HepG2 (cell line): ENCODE measurements at regions not wholly inside any gene's neighbourhood (a gene's known extent, or its start where the extent isn't known, plus 50 kb on each side); places are given as distances from the start of the nearest gene placed in this dataset.

ENCODE experiments used
- ATAC-seq: fragments of 200-7000 bp; cut with Tn5 transposase; 3 replicates; pipeline ENCODE4 v1.9.1; 2020; ENCODE audit warnings: mild to moderate bottlenecking, moderate library complexity
- BruUV-seq: library from RNA; stranded (reverse); fragments of 400-500 nt; replicated peaks from 2 replicates; lab custom pipeline; 2021; lab: Mats Ljungman, UMichigan
- CTCF ChIA-PET: fragments of 300-600 bp; formaldehyde crosslinking; extraction: SDS; loops from one replicate; lab custom pipeline; 2021; ENCODE audit warnings: low total read pairs, inconsistent platforms, low intra/inter-chr PET ratio; lab: Yijun Ruan, JAX
- POLR2A ChIA-PET: fragments of 350-600 bp; sonication (Branson Sonifier 250); formaldehyde crosslinking; loops from one replicate; lab custom pipeline; 2020; ENCODE audit warnings: antibody characterized with exemption, inconsistent platforms; lab: Yijun Ruan, JAX
- DNase-seq: peaks from one replicate; pipeline ENCODE4 v3.0.0-alpha.2; 2015; ENCODE audit warnings: low spot score
- FAIRE-seq: peaks from 3 replicates; lab custom pipeline; 2011; peaks lifted over from hg19 to GRCh38; lab: Jason Lieb, UNC
- H2AFZ ChIP-seq: one replicate; pipeline ENCODE4 v1.6.1; 2011; ENCODE audit warnings: low read length, inconsistent platforms
- H3K27ac ChIP-seq: fragments of 300-600 bp; 3 replicates; pipeline ENCODE4 v1.8.0; 2011; ENCODE audit warnings: mixed run types, mild to moderate bottlenecking, mixed read lengths, low read length, inconsistent platforms; ENCODE audit not compliant: insufficient read depth; ENCODE audit errors: extremely low read length
- H3K27me3 ChIP-seq, 2 experiments: fragments of 200-600 bp in 1 of 2; 2 replicates in 1 of 2; 3 replicates in 1 of 2; pipeline versions ENCODE4 v1.6.0 to v1.8.0; 2011; ENCODE audit warnings: low read length in 2 of 2, mild to moderate bottlenecking in 2 of 2, moderate library complexity in 2 of 2, inconsistent platforms in 1 of 2; ENCODE audit not compliant: insufficient read depth in 2 of 2, control insufficient read depth in 1 of 2
- H3K36me3 ChIP-seq, 2 experiments: fragments of 200-600 bp in 1 of 2; replicated peaks in 1 of 2; 2 replicates in 1 of 2; 3 replicates in 1 of 2; pipeline versions ENCODE4 v1.5.1 to v1.8.0; 2011; ENCODE audit warnings: low read length in 2 of 2, inconsistent platforms in 1 of 2; ENCODE audit not compliant: insufficient read depth in 2 of 2, control insufficient read depth in 1 of 2
- H3K4me1 ChIP-seq: 2 replicates; pipeline ENCODE4 v1.5.1; 2012; ENCODE audit warnings: low read length, inconsistent platforms; ENCODE audit not compliant: insufficient read depth
- H3K4me2 ChIP-seq: 2 replicates; pipeline ENCODE4 v1.6.0; 2011; ENCODE audit warnings: low read depth, low read length, inconsistent platforms
- H3K4me3 ChIP-seq, 3 experiments: fragments of 200-600 bp in 1 of 3; sonication (generic), shearing (Covaris generic) in 1 of 3; replicated peaks in 1 of 3; 2 replicates each; pipeline ENCODE4 v1.5.1; 2011 to 2016; ENCODE audit warnings: low read length in 3 of 3, inconsistent platforms in 2 of 3, low read depth in 2 of 3, mild to moderate bottlenecking in 2 of 3, control low read depth in 1 of 3, mixed read lengths in 1 of 3; ENCODE audit not compliant: insufficient read depth in 1 of 3
- H3K79me2 ChIP-seq: one replicate; pipeline ENCODE4 v1.6.1; 2011; ENCODE audit warnings: low read length, inconsistent platforms; ENCODE audit not compliant: insufficient read depth
- H3K9ac ChIP-seq: 2 replicates; pipeline ENCODE4 v1.6.0; 2011; ENCODE audit warnings: mild to moderate bottlenecking, low read depth, low read length, inconsistent platforms; ENCODE audit not compliant: insufficient read depth
- H3K9me3 ChIP-seq: 2 replicates; pipeline ENCODE4 v1.5.1; 2012; ENCODE audit warnings: mild to moderate bottlenecking, low read length
- H4K20me1 ChIP-seq: 2 replicates; pipeline ENCODE4 v1.6.0; 2011; ENCODE audit warnings: inconsistent platforms, mild to moderate bottlenecking, low read length, moderate library complexity; ENCODE audit not compliant: insufficient read depth
- BCL6 ChIP-seq: IDR thresholded peaks from 2 replicates; pipeline ENCODE4 v1.6.1; 2016; ENCODE audit warnings: missing genetic modification reagents, missing compliant biosample characterization
- CCDC6 ChIP-seq: sonication (generic); formaldehyde crosslinking; IDR thresholded peaks from 2 replicates; pipeline ENCODE4 v1.8.1; 2022; ENCODE audit warnings: mild to moderate bottlenecking, missing genetic modification reagents, moderate library complexity
- GATA4 ChIP-seq: sonication (generic); IDR thresholded peaks from 2 replicates; pipeline ENCODE4 v1.6.1; 2016; ENCODE audit warnings: antibody characterized with exemption, low read depth, borderline replicate concordance
- LRRFIP1 ChIP-seq: sonication (generic); formaldehyde crosslinking; conservative IDR thresholded peaks from 2 replicates; pipeline ENCODE4 v1.4.0; 2020; ENCODE audit warnings: missing genetic modification reagents
- POLR2A ChIP-seq, 2 experiments: IDR thresholded peaks; 2 replicates each; pipeline ENCODE4 v1.6.1; 2011; ENCODE audit warnings: low read depth in 2 of 2, low read length in 2 of 2, mild to moderate bottlenecking in 1 of 2, moderate library complexity in 1 of 2; ENCODE audit not compliant: insufficient read depth in 1 of 2
- RBAK ChIP-seq: sonication (generic); formaldehyde crosslinking; IDR thresholded peaks from 2 replicates; pipeline ENCODE4 v1.5.1; 2020; ENCODE audit warnings: mild to moderate bottlenecking, missing genetic modification reagents
- ZBTB38 ChIP-seq: sonication (generic); formaldehyde crosslinking; IDR thresholded peaks from 2 replicates; pipeline ENCODE4 v1.5.1; 2020; ENCODE audit warnings: mild to moderate bottlenecking, missing genetic modification reagents
- ZBTB7B ChIP-seq: sonication (generic); formaldehyde crosslinking; IDR thresholded peaks from 2 replicates; pipeline ENCODE4 v1.4.0; 2020; ENCODE audit warnings: missing genetic modification reagents
- ZFP36L2 ChIP-seq: sonication (generic); formaldehyde crosslinking; IDR thresholded peaks from 2 replicates; pipeline ENCODE4 v1.4.0; 2020; ENCODE audit warnings: missing genetic modification reagents
- ZNF235 ChIP-seq: sonication (generic); formaldehyde crosslinking; IDR thresholded peaks from 2 replicates; pipeline ENCODE4 v1.8.1; 2023; ENCODE audit warnings: mild to moderate bottlenecking, missing genetic modification reagents, borderline replicate concordance
- ZNF672 ChIP-seq: sonication (generic); formaldehyde crosslinking; IDR thresholded peaks from 2 replicates; pipeline ENCODE4 v1.8.1; 2022; ENCODE audit warnings: missing genetic modification reagents
- ZNF674 ChIP-seq: sonication (generic); formaldehyde crosslinking; IDR thresholded peaks from 2 replicates; pipeline ENCODE4 v1.5.0; 2020; ENCODE audit warnings: low read depth, mild to moderate bottlenecking, missing genetic modification reagents
- WGBS: methylation state at CpG from one replicate; pipeline ENCODE4 v1.1.6; 2017; ENCODE audit warnings: low lambda C conversion rate; 5-methylcytosine and 5-hydroxymethylcytosine counted together
- in situ Hi-C: cut with HindIII; loops from 2 replicates; pipeline ENCODE4 v1.10.0; 2017; ENCODE audit warnings: low pct_unique_long_range_greater_than_20kb; ENCODE audit not compliant: extremely low pct_ligation_motif_present
- intact Hi-C: fragments of 100-400 bp; cut with micrococcal nuclease; formaldehyde crosslinking; loops from one replicate; pipeline ENCODE4 v1.10.0; 2022; ENCODE audit not compliant: unreplicated experiment
- TF ChIP-seq, protein P1 (sequence below): IDR thresholded peaks from 2 replicates; pipeline ENCODE4 v1.6.1; 2016; ENCODE audit warnings: low read depth, control low read depth
- TF ChIP-seq, protein P2 (sequence below): sonication (generic); formaldehyde crosslinking; IDR thresholded peaks from 2 replicates; pipeline ENCODE4 v1.8.0; 2022; ENCODE audit warnings: mild to moderate bottlenecking, missing genetic modification reagents, moderate library complexity
- TF ChIP-seq, protein P3 (sequence below): IDR thresholded peaks from 2 replicates; pipeline ENCODE4 v1.6.1; 2016; ENCODE audit warnings: missing biosample characterization, missing genetic modification reagents, low read depth
- TF ChIP-seq, protein P4 (sequence below): sonication (generic); formaldehyde crosslinking; IDR thresholded peaks from 2 replicates; pipeline ENCODE4 v1.4.0; 2020; ENCODE audit warnings: missing genetic modification reagents

DNA sequence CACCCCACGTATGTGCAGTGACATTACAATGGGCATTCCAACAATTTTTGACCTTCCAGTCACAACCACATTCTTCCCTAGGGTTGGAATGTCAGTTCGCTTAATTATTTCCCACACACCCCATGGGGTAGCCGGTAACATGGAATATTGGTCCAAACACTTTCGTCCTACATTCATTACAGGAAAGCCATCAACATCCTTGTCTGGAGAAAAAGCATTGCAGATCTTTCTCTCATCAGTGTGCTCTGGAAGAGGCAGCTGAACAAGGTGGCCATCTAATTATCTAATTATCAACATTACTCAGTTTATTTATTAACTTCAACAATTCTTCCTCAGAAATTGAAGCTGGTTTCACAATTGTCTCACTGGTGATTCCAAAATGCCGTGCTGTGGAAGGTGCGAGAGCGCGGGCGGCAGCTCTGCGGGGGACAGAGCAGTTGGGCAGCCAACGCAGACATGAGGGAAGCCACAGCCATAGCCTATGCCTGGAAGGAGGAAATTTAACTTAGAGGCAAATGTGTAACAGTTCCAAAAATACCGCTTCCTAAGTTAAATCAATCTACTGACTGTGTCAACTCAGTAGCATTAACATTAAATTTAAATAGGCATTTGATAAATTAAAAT is 1158.9 kb upstream of the EPHA6 start (continued):
- TF ChIP-seq CCDC6 (CRISPR knock-in tag) = no peak
- TF ChIP-seq, protein P1, sequence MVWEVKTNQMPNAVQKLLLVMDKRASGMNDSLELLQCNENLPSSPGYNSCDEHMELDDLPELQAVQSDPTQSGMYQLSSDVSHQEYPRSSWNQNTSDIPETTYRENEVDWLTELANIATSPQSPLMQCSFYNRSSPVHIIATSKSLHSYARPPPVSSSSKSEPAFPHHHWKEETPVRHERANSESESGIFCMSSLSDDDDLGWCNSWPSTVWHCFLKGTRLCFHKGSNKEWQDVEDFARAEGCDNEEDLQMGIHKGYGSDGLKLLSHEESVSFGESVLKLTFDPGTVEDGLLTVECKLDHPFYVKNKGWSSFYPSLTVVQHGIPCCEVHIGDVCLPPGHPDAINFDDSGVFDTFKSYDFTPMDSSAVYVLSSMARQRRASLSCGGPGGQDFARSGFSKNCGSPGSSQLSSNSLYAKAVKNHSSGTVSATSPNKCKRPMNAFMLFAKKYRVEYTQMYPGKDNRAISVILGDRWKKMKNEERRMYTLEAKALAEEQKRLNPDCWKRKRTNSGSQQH = no peak

DNA sequence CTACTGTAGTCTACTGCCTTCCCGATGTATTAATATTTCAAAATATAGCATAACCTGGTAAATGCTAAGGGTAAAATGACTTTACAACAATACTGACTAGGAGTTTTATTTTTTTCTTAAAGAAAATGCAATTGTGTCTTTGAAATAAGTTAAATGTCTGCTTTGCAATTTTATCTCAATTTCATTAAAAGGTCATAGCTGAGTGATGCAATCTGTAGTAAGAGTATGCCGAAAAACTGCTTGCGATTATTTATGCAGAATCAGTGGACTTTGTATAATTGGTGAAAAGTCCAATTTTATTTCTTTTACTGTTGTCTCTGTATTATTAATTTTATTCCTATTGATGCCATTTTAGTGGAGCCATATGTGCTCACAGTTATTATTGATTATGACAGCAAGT is 1143.6 kb upstream of the EPHA6 start:
- ATAC-seq (no peak), DNase-seq (no peak), FAIRE-seq (no peak)
- no peak overlapping the region for H3K4me2 ChIP-seq
- H3K4me3 ChIP-seq = no peak overlapping the region
- no peaks in the 10 kb centered on the region for H3K79me2 ChIP-seq
- H3K27me3 ChIP-seq = no peaks in the 10 kb centered on the region
- H3K9ac ChIP-seq = no peak overlapping the region
- no peaks in the 10 kb centered on the region for H3K9me3 ChIP-seq
- WGBS = 40% methylated on average over 3 of the region's 3 CpGs
- no peaks in the 10 kb centered on the region for H3K36me3 ChIP-seq
- BruUV-seq = no TSS peak
- H4K20me1 ChIP-seq = no peaks in the 10 kb centered on the region
- no peak overlapping the region for H3K27ac ChIP-seq
- no peaks in the 10 kb centered on the region for H3K4me1 ChIP-seq
- POLR2A ChIA-PET = no interaction called here
- in situ Hi-C loops (no loop called here), intact Hi-C loops (no loop called here)
- H2AFZ ChIP-seq = no peak overlapping the region
- CTCF ChIA-PET = no interaction called here
- TF ChIP-seq, protein P2, sequence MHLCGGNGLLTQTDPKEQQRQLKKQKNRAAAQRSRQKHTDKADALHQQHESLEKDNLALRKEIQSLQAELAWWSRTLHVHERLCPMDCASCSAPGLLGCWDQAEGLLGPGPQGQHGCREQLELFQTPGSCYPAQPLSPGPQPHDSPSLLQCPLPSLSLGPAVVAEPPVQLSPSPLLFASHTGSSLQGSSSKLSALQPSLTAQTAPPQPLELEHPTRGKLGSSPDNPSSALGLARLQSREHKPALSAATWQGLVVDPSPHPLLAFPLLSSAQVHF (CRISPR knock-in tag) = no peak
- TF ChIP-seq ZBTB7B (CRISPR knock-in tag) = no peak
- TF ChIP-seq RBAK = no peak
- no peak for TF ChIP-seq ZNF235
- no peak for TF ChIP-seq BCL6
- no peak for TF ChIP-seq ZNF674
- TF ChIP-seq, protein P3, sequence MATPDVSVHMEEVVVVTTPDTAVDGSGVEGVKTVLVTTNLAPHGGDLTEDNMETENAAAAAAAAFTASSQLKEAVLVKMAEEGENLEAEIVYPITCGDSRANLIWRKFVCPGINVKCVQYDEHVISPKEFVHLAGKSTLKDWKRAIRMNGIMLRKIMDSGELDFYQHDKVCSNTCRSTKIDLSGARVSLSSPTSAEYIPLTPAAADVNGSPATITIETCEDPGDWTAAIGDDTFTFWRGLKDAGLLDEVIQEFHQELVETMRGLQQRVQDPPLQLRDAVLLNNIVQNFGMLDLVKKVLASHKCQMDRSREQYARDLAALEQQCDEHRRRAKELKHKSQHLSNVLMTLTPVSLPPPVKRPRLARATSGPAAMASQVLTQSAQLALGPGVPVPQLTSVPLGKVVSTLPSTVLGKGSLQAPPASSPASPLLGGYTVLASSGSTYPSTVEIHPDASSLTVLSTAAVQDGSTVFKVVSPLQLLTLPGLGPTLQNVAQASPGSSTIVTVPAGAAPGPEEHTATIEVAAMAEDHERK (CRISPR knock-in tag) = no peak
- no peak for TF ChIP-seq ZNF672
- TF ChIP-seq ZFP36L2 (CRISPR knock-in tag) = no peak
- no peak for TF ChIP-seq POLR2A (IDR thresholded peaks at IDR 0.05; ENCODE audit: insufficient read depth in 1 of 2, low read depth in 2 of 2, low read length in 2 of 2)
- TF ChIP-seq LRRFIP1 (CRISPR knock-in tag) = no peak
- no peak for TF ChIP-seq GATA4
- no peak for TF ChIP-seq ZBTB38 (CRISPR knock-in tag)
- TF ChIP-seq, protein P4, sequence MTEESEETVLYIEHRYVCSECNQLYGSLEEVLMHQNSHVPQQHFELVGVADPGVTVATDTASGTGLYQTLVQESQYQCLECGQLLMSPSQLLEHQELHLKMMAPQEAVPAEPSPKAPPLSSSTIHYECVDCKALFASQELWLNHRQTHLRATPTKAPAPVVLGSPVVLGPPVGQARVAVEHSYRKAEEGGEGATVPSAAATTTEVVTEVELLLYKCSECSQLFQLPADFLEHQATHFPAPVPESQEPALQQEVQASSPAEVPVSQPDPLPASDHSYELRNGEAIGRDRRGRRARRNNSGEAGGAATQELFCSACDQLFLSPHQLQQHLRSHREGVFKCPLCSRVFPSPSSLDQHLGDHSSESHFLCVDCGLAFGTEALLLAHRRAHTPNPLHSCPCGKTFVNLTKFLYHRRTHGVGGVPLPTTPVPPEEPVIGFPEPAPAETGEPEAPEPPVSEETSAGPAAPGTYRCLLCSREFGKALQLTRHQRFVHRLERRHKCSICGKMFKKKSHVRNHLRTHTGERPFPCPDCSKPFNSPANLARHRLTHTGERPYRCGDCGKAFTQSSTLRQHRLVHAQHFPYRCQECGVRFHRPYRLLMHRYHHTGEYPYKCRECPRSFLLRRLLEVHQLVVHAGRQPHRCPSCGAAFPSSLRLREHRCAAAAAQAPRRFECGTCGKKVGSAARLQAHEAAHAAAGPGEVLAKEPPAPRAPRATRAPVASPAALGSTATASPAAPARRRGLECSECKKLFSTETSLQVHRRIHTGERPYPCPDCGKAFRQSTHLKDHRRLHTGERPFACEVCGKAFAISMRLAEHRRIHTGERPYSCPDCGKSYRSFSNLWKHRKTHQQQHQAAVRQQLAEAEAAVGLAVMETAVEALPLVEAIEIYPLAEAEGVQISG = no peak
